Umbilical cord (tissue), 1 donor: ENCODE measurements at regions not wholly inside any gene's neighbourhood (a gene's known extent, or its start where the extent isn't known, plus 50 kb on each side); places are given as distances from the start of the nearest gene placed in this dataset.
"Not testable (repeated sequence)": the region's sequence is repeated elsewhere in the genome, so short reads cannot be mapped to it uniquely, and the experiment has no call there.

Experiments used
- DNase-seq: peaks from one replicate; pipeline ENCODE4 v3.0.0-alpha.2; 2015; ENCODE audit warnings: low spot score

DNA sequence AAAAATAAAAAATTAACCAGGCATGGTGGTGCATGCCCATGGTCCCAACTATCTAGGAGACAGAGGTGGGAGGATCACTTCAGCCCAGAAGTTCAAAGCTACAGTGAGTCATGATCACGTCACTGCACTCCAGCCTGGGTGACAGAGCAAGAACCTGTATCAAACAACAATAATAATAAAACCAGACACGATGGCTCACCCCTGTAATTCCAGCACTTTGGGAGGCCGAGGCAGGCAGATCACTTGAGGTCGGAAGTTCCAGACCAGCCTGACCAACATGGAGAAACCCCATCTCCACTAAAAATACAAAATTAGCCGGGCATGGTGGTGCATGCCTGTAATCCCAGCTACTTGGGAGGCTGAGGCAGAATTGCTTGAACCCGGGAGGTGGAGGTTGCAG, 159.4 kb downstream of the SKIDA1 start:
- DNase-seq = not testable (repeated sequence)

DNA sequence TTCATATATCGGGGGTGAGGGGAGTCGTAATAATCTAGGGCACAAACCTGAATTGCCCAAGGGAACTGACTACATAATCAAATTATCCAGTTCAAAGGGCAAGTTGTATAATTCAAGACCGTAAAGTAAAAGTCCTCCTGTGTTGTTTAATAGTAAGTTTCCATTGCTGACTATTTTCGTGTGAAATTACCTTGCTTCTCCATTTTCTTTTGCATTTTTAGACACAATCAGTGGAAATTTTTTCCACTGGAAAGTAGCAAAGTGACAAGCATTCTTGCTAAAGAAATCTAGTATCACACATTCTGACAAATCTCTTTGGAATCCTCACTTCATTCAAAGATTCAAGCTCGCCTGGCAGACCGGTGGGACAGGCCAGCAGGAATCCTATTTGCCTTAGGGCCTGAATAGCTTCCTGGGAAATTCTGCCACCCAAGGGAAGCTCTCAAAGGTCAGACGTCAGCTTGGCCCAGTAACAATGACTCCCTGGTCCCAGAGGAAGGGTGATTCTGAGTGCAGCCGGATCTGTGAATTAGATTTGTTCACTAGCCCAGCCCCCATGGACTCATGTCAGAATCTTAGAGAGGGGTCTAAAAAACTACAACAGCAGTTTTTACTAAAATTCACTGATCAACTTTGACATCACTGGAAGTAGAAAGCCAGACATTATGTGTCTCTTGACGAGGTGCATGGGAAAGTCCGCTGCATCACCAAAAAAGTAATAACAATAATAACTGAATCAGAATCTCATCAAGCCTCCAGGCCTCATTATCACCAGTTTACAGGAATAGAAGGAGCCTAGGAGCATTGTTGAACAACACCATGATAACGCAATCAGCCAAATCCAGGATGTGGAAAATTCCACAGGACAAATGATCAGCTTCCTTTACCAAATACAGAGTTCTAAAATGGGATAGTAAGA, 161.0 kb downstream of the SKIDA1 start:
- DNase-seq = peak; percentile 74

DNA sequence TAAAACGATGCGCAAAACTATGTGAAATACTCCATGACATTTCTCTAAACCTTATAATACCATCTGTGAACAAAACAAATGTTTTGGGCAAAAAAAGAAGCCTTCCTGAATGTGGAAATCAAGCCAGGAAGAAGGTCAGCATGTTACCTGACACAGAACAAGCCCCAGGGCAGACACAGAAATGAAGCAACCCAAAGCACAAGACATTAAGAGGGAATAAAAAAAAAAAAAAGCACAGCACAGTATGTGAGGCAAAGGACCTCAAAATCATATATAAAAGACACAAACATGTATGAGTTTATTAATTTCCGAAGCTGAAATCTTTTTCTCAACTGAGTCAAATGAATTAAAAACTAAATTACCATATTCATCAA, 161.8 kb downstream of the SKIDA1 start:
- peak; percentile 19 for DNase-seq

DNA sequence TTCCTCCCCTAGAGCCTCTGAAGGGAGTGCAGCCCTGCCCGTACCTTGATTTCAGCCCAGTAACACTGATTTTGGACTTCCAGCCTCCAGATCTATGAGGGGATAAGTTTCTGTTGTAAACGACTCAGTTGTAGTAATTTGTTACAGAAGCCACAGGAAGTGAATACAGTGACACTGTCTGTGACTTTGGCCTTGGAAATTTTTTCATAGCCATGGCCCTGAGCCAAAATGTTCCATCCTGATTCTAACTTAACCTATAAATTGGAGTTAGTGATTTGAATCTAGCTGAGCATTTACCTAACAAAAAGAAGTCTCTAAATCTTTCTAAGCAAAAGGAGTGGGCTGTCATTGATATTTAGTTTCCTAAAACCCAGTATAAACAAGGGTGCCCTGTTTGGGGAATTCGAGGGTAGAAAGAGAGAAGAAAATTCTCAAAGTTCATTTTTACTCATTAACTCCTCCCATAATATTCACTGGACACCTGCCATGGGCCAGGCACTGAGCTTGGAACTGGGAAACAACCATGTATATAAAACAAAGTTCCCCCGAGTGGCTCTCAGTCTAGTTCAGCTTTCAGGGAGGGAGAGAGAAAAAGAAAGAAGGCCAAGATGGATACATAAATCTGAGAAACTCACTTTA, 162.3 kb downstream of the SKIDA1 start:
- no peak for DNase-seq

DNA sequence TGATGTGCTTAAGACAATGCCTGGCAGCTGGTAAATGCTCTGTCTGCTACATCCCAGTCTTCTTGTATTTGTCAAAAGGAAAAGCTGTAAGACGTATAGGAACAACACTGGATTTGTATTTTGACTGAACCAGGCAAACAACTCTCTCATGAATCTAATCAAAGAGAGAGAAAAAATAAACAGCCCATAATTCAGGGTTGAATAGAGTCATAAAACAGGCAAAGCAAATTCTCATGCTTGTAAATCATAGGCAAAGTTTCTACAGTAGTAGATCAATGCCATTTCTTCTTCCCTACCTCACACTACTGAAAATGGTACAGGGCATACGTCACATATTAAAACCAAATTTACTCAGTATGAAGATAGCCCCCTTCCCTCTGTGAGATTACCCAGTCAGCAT, 166.3 kb downstream of the SKIDA1 start:
- DNase-seq = no peak

GRCh38 chr10:21355591-21356011, 169.9 kb downstream of the SKIDA1 start:
- peak; percentile 62 for DNase-seq

DNA sequence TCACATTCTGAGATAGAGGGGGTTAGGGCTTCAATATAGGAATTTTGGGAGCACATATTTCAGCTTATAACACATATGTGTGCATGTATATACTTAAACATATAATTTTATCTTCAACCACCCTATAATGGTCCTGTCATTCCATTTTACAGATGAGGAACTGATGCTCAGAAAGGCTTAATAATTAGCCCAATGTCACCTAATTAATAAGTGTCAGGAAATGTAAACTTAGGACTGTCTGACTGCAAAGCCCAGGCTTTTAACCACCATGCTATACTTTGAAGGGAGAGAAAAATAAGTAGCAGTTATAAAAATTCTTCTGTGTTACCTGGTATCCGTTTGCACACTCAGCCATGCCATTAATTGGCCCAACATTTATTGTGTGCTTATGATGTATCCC, 172.6 kb downstream of the SKIDA1 start:
- DNase-seq = no peak

GRCh38 chr10:21351594-21351993, 173.9 kb downstream of the SKIDA1 start:
- DNase-seq = not testable (repeated sequence)

- DNase-seq = no peak
These were observed 175.6 kb downstream of the SKIDA1 start for GRCh38 chr10:21349912-21350286.

DNA sequence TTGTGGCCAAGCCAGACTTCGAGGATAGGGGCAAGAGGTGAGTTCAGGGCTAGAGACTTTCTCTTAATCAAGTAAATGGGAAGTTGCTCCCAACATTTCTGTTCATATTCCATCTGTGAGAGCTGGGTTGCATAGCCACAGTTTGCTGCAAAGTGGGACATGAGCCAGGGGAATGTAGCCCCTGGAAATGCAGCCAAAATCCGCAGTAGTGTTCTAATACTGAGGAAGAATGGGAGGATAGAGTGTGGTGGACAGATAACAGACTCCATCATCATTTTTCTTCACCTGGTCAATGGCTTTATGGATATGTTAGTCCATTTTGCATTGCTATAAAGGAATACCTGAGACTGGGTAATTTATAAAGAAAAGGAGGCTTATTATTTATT, 177.7 kb downstream of the SKIDA1 start:
- DNase-seq = no peak

GRCh38 chr10:21347043-21347784, 178.3 kb downstream of the SKIDA1 start:
- no peak for DNase-seq

DNA sequence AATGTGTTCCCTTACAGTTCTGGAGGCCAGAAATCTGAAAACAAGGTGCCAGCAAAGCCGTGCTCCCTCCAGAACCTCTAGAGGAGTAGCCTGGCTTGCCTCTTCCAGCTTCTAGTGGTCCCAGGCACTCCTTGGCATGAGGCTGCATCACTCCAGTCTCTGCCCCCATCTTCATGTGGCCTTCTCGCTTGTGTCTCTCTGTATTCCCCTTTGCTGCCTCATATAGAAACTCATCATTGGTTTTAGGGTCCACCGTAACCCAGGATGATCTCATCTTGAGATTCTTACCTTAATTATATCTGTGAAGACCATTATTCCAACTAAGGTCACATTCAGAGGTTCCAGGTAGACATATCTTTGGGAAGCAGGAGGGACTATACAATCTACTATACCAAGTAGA, 182.4 kb downstream of the SKIDA1 start:
- DNase-seq = no peak

GRCh38 chr10:21342499-21342898, 183.0 kb downstream of the SKIDA1 start:
- DNase-seq = not testable (repeated sequence)

DNA sequence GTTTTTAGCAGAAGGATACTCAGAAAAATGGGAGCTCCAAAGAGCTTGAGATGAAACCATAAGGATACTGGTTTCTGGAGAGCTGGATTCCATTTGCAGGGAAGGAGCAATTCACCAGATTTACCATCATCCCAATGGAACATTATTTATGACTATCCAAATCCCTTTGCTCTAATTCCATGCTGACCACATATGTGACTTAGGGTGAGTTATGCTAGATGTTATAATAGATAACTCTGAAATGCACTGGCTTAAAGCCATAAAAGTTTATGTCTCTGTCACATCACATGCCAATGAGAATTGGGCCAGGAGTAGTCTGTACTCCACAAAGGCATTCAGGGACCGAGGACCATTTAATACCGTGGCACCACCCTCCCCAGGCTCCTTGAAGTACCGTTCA, 185.2 kb downstream of the SKIDA1 start:
- DNase-seq = no peak

- no peak for DNase-seq
These were observed 188.2 kb downstream of the SKIDA1 start for GRCh38 chr10:21337171-21337792.

DNA sequence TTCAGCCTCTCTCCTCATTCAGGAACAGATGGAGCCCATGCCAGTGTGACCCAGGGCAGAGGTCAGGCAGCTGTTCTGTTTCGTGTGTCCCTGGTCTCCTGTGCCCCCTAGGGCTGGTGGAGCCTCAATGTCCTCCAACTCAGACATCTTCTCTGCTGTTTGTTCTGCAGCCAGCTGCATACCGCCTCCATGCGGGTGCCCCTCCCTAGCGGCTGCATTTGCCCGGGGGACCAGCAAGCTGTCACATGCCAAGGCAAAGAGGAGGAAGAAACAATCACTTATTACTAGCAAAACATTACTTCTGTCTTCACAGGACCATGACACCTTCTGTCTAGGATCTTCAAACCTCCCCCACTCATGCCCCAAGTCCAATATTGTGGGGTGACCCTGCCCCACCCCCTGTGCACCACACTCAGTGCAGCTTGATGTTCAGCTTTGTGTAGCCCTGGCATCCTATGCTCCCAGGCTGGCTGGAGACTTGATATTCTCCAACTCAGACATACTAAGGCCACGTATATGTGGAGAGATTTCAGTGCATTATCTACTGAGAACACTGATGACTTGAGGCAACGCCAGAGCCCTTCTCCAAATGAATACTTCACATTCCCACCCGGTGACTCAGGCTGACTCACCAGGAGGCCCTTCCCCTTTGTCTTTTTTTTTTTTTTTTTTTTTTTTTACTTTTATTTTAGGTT, 188.9 kb downstream of the SKIDA1 start:
- DNase-seq = peak; percentile 95

- DNase-seq = peak; percentile 98
These were observed 190.4 kb downstream of the SKIDA1 start for GRCh38 chr10:21334891-21335696.

GRCh38 chr10:21330628-21331020, 194.9 kb downstream of the SKIDA1 start:
- peak; percentile 42 for DNase-seq

GRCh38 chr10:21329995-21330627, 195.4 kb downstream of the SKIDA1 start:
- peak; percentile 82 for DNase-seq
